Right lobe of liver (tissue), 4 donors: ENCODE measurements at regions not wholly inside any gene's neighbourhood (a gene's known extent, or its start where the extent isn't known, plus 50 kb on each side); places are given as distances from the start of the nearest gene placed in this dataset.

Experiments used
- CTCF ChIP-seq, 4 donors: fragments of 200-600 bp in 3 of 4; fragments of 450-650 bp in 1 of 4; IDR thresholded peaks; one replicate each; pipeline versions ENCODE4 v1.5.1 to v1.8.0; 2016 to 2022; ENCODE audit warnings: antibody characterized with exemption in 4 of 4, mild to moderate bottlenecking in 2 of 4
- POLR2A ChIP-seq: fragments of 450-650 bp; IDR thresholded peaks from one replicate; pipeline ENCODE4 v1.6.1; 2017; ENCODE audit warnings: antibody characterized with exemption, mild to moderate bottlenecking
- donor health status: DM: no; HTN: no; CAD: no.
- donor health status: DM: no; HTN: no; CAD: no.
- donor health status: DM: no; HTN: yes; CAD: no.

- TF ChIP-seq CTCF (IDR thresholded peaks at IDR 0.05) (no peak), POLR2A (no peak)
These were observed 57.9 kb upstream of the CNEP1R1 start for GRCh38 chr16:49967012-49967559.
